ENCODE measurements at regions not wholly inside any gene's neighbourhood (a gene's known extent, or its start where the extent isn't known, plus 50 kb on each side); places are given as distances from the start of the nearest gene placed in this dataset.

GRCh38 chr5:141746395-141746794 lies 64.4 kb upstream of the ARAP3 start:
- TF ChIP-seq CTCF (IDR thresholded peaks at IDR 0.05) (no peak), POLR2A (IDR thresholded peaks at IDR 0.05) (no peak), POLR2AphosphoS5 (IDR thresholded peaks at IDR 0.05) (no peak), EP300 (IDR thresholded peaks at IDR 0.05) (no peak)

Data from suprapubic skin (tissue), 4 donors.